ENCODE measurements at regions not wholly inside any gene's neighbourhood (a gene's known extent, or its start where the extent isn't known, plus 50 kb on each side); places are given as distances from the start of the nearest gene placed in this dataset.

- TF ChIP-seq CTCF (IDR thresholded peaks at IDR 0.05; ENCODE audit: unreplicated experiment in 3 of 3), result no peak
- Mint-ChIP-seq H3K9me3 (no peaks in the 10 kb centered on the region), H3K36me3 (ENCODE audit: low read depth) (no peaks in the 10 kb centered on the region), H3K4me1 (peaks cover 19% of the 10 kb centered on the region), H3K27me3 (ENCODE audit: low read depth) (no peaks in the 10 kb centered on the region), H3K27ac (no peak overlapping the region), H3K4me3 (no peak overlapping the region)
Measured at GRCh38 chr3:7874116-7874515, 627.5 kb upstream of the LMCD1 start.

GRCh38 chr3:7875925-7876324 is 625.7 kb upstream of the LMCD1 start:
- Mint-ChIP-seq H3K27me3 (ENCODE audit: low read depth) (no peaks in the 10 kb centered on the region), H3K4me3 (no peak overlapping the region)

GRCh38 chr3:7876741-7877297 is 624.8 kb upstream of the LMCD1 start:
- Mint-ChIP-seq H3K27me3 (ENCODE audit: low read depth) (no peaks in the 10 kb centered on the region), H3K4me3 (no peak overlapping the region), H3K36me3 (ENCODE audit: low read depth) (no peaks in the 10 kb centered on the region), H3K9me3 (peaks cover 14% of the 10 kb centered on the region), H3K4me1 (peaks cover 8% of the 10 kb centered on the region), H3K27ac (peak overlapping the region in 2 of 3 experiments; percentile 23 to 80)
- no peak for TF ChIP-seq CTCF (IDR thresholded peaks at IDR 0.05; ENCODE audit: unreplicated experiment in 3 of 3)

More at GRCh38 chr3:7875925-7876324, 625.7 kb upstream of the LMCD1 start:
- peak overlapping the region in 2 of 3 experiments; percentile 23 to 80 for H3K27ac Mint-ChIP-seq
- H3K36me3 Mint-ChIP-seq (ENCODE audit: low read depth), result no peaks in the 10 kb centered on the region
- peaks cover 14% of the 10 kb centered on the region for H3K9me3 Mint-ChIP-seq
- peaks cover 14% of the 10 kb centered on the region for H3K4me1 Mint-ChIP-seq
- TF ChIP-seq CTCF (IDR thresholded peaks at IDR 0.05; ENCODE audit: unreplicated experiment in 3 of 3), result no peak

GRCh38 chr3:7877312-7877711 is 624.3 kb upstream of the LMCD1 start:
- H3K27ac Mint-ChIP-seq, result peak overlapping the region in 1 of 3 experiments; percentile 80
- peaks cover 16% of the 10 kb centered on the region for H3K9me3 Mint-ChIP-seq
- TF ChIP-seq CTCF (IDR thresholded peaks at IDR 0.05; ENCODE audit: unreplicated experiment in 3 of 3), result no peak
- H3K4me1 Mint-ChIP-seq, result peaks cover 8% of the 10 kb centered on the region
- H3K36me3 Mint-ChIP-seq (ENCODE audit: low read depth), result no peaks in the 10 kb centered on the region
- H3K4me3 Mint-ChIP-seq, result no peak overlapping the region
- no peaks in the 10 kb centered on the region for H3K27me3 Mint-ChIP-seq (ENCODE audit: low read depth)

GRCh38 chr3:7879572-7879971 is 622.1 kb upstream of the LMCD1 start:
- peaks cover 24% of the 10 kb centered on the region for H3K9me3 Mint-ChIP-seq
- no peak overlapping the region for H3K27ac Mint-ChIP-seq
- no peaks in the 10 kb centered on the region for H3K36me3 Mint-ChIP-seq (ENCODE audit: low read depth)
- H3K4me1 Mint-ChIP-seq, result peaks cover 8% of the 10 kb centered on the region
- no peak overlapping the region for H3K4me3 Mint-ChIP-seq
- no peak for TF ChIP-seq CTCF (IDR thresholded peaks at IDR 0.05; ENCODE audit: unreplicated experiment in 3 of 3)
- H3K27me3 Mint-ChIP-seq (ENCODE audit: low read depth), result no peaks in the 10 kb centered on the region

GRCh38 chr3:7881946-7882345 is 619.7 kb upstream of the LMCD1 start:
- TF ChIP-seq CTCF (IDR thresholded peaks at IDR 0.05; ENCODE audit: unreplicated experiment in 3 of 3), result no peak
- no peaks in the 10 kb centered on the region for H3K36me3 Mint-ChIP-seq (ENCODE audit: low read depth)
- no peak overlapping the region for H3K4me3 Mint-ChIP-seq
- peaks cover 41% of the 10 kb centered on the region for H3K9me3 Mint-ChIP-seq
- H3K27ac Mint-ChIP-seq, result no peak overlapping the region
- H3K4me1 Mint-ChIP-seq, result no peaks in the 10 kb centered on the region
- H3K27me3 Mint-ChIP-seq (ENCODE audit: low read depth), result no peaks in the 10 kb centered on the region

All from nephron (organoid).